HUES6 (cell line): ENCODE measurements at regions not wholly inside any gene's neighbourhood (a gene's known extent, or its start where the extent isn't known, plus 50 kb on each side); places are given as distances from the start of the nearest gene placed in this dataset.

Experiments used
- H3K27ac ChIP-seq: 2 replicates; pipeline ENCODE4 v1.7.0; 2013; ENCODE audit warnings: low read depth, mild to moderate bottlenecking, low read length, inconsistent platforms
- H3K27me3 ChIP-seq: 2 replicates; pipeline ENCODE4 v1.6.1; 2013; ENCODE audit warnings: low read length; ENCODE audit not compliant: control insufficient read depth, insufficient read depth
- H3K36me3 ChIP-seq: 2 replicates; pipeline ENCODE4 v1.6.1; 2013; ENCODE audit warnings: low read length; ENCODE audit not compliant: control insufficient read depth, insufficient read depth
- H3K4me1 ChIP-seq: 2 replicates; pipeline ENCODE4 v1.6.1; 2013; ENCODE audit warnings: low read length; ENCODE audit not compliant: control insufficient read depth, insufficient read depth
- H3K4me3 ChIP-seq: 2 replicates; pipeline ENCODE4 v1.5.1; 2013; ENCODE audit warnings: low read depth, low read length
- H3K9ac ChIP-seq: one replicate; pipeline ENCODE4 v1.6.1; 2013; ENCODE audit warnings: mild to moderate bottlenecking, low read length
- H3K9me3 ChIP-seq: 2 replicates; pipeline ENCODE4 v1.6.1; 2013; ENCODE audit warnings: low read depth, low read length; ENCODE audit not compliant: control insufficient read depth, insufficient read depth

DNA sequence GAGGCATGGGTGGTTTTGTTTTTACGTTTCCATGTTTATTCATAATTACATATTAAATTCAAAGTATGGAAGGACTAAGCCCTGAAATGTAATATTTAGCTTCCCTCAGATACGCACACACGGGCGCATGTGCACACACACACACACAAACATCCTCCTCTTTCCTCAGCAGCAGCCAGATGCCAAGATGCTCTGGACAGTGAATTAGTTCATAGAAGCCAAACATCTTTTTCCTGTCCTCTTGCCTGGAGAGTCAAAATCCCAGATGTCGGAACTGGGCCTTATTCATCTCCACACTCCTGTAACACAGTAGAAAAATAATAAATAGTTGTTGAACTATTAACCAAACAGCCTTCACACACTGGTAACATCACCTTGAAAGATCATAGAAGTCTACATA, 273.1 kb downstream of the SP3 start:
- no peaks in the 10 kb centered on the region for H3K36me3 ChIP-seq
- H3K4me1 ChIP-seq = no peaks in the 10 kb centered on the region
- no peaks in the 10 kb centered on the region for H3K27me3 ChIP-seq
- no peak overlapping the region for H3K27ac ChIP-seq
- 0 out of 2 replicates have a peak, but pooled peaks cover 2% of the 10 kb centered on the region for H3K9me3 ChIP-seq
- no peak overlapping the region for H3K9ac ChIP-seq
- H3K4me3 ChIP-seq = no peak overlapping the region

DNA sequence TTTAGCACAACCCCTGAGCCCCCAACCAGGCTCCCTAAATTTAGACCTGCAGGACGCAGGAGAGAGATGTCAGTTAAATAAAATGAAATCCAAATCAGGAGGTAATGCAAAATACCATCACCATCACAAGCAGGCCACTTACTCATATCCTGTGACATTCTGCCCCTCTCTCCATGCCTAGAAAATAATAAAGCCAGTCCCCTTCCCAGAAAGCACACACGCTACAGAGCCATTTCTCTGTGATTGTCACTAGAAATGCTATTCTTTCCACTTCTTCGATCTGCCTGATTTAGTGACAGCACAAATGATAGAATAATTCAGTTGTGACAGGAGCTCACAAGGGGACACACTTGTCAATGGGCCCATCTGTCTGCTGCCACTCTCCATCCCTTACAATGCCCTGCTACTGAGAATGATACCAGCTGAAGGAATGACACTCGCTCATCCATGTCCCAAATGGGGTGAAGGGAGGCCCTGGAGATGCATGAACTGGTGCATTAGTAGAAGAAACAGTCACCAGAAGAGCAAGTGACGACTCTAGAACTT, 272.1 kb downstream of the SP3 start:
- no peaks in the 10 kb centered on the region for H3K27me3 ChIP-seq
- no peak overlapping the region for H3K9ac ChIP-seq
- no peaks in the 10 kb centered on the region for H3K4me1 ChIP-seq
- peaks cover 9% of the 10 kb centered on the region for H3K9me3 ChIP-seq
- peaks cover 4% of the 10 kb centered on the region for H3K36me3 ChIP-seq
- no peak overlapping the region for H3K4me3 ChIP-seq
- H3K27ac ChIP-seq = no peak overlapping the region

DNA sequence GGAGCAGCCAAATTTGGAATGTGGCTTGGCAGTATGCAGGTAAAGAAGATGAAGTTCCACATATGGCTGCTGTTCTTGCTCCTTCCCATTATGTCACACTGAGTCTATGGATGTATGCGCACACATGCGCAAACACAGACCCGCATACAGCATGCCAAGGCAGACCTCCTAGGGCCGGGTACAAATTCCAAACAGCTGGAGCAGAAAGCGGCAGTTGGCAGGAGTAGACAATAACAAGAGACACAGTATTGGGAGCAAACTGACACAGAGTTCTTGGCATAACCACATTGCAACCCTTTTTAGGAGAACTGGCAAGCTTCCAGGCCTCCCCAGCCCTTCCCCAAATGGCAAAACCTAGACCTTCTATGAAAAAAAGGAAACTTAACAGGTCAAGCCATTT, 268.9 kb downstream of the SP3 start:
- Histone ChIP-seq H3K9ac (no peak overlapping the region), H3K27ac (no peak overlapping the region), H3K36me3 (peaks cover 7% of the 10 kb centered on the region), H3K4me3 (no peak overlapping the region), H3K9me3 (peaks cover 11% of the 10 kb centered on the region), H3K27me3 (no peaks in the 10 kb centered on the region), H3K4me1 (no peaks in the 10 kb centered on the region)

DNA sequence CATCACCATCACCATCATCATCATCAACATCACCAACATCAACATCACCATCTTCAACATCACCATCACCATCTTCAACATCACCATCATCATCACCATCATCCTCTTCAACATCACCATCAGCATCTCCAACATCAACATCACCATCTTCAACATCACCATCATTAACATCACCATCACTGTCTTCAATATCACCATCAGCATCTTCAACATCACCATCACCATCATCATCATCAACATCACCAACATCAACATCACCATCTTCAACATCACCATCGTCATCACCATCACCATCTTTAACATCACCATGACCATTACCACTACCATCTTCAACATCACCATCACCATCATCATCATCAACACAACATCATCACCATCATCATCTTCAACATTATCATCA, 267.2 kb downstream of the SP3 start:
- Histone ChIP-seq H3K4me1 (no peaks in the 10 kb centered on the region), H3K27me3 (no peaks in the 10 kb centered on the region)

DNA sequence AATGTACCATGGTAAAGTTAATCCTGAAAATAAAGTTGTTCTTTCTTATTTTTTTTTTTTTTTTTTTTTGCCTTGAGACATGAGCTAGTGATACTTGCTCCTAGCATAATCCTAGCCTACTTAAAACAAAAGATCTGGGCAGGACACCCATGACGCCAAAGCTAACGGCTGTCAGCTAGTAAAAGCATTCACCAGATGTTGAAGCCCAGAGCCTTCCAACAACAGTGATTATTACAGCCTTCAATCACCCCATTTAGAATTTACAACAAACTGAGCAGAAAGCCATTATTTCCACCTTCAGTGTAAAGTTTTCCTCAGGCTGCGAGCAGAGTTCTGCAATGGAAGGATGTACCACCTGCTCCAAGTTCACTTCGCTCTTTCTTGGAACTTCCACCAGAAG, 259.5 kb downstream of the SP3 start:
- Histone ChIP-seq H3K27ac (no peak overlapping the region), H3K9me3 (no peaks in the 10 kb centered on the region), H3K36me3 (no peaks in the 10 kb centered on the region), H3K4me3 (no peak overlapping the region), H3K9ac (no peak overlapping the region), H3K4me1 (peaks cover 6% of the 10 kb centered on the region), H3K27me3 (no peaks in the 10 kb centered on the region)

More for the DNA sequence above, 267.2 kb downstream of the SP3 start:
- Histone ChIP-seq H3K4me3 (no peak overlapping the region), H3K36me3 (peaks cover 7% of the 10 kb centered on the region), H3K9ac (no peak overlapping the region), H3K9me3 (peaks cover 11% of the 10 kb centered on the region), H3K27ac (no peak overlapping the region)

DNA sequence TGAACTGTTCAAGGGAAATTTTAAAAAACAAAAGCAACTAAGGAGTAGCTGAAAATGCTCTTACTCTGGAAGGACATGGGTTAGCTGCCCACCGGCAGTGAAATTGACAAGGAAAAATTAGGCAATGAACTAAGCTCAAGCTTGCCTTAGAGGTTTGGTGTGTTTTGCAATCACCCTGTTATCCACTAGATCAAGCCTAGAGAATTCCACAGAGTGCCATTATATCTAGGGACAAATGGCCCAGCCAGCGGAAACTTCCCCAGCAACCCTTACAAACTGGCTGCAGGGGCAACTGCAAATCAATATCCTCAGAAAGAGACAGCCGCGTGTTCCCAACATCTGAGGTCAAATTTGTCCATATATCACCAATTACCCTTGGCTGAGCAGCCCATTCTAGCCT, 258.2 kb downstream of the SP3 start:
- no peaks in the 10 kb centered on the region for H3K9me3 ChIP-seq
- no peaks in the 10 kb centered on the region for H3K27me3 ChIP-seq
- no peak overlapping the region for H3K4me3 ChIP-seq
- H3K9ac ChIP-seq = no peak overlapping the region
- peaks cover 6% of the 10 kb centered on the region for H3K4me1 ChIP-seq
- H3K27ac ChIP-seq = no peak overlapping the region
- H3K36me3 ChIP-seq = no peaks in the 10 kb centered on the region

DNA sequence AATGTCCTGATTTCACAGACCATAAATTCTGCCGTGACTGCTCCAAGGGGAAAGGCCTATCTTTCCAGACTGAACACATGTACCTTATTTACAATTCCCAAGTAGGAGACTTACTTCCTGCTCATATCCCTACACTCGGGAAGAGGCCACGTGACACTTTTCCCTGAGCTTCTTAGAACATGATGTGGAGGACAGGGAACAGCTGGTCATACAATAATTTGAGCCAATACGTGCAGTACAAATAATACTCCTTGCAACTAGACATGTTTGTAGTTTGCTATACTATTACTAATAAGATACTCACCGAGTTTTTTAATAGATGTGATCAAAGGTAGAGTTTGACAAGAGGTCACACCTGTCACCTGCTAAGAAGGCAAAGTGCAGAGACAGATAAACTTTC, 256.4 kb downstream of the SP3 start:
- Histone ChIP-seq H3K9ac (no peak overlapping the region), H3K36me3 (no peaks in the 10 kb centered on the region), H3K27me3 (no peaks in the 10 kb centered on the region), H3K9me3 (no peaks in the 10 kb centered on the region), H3K4me1 (peaks cover 6% of the 10 kb centered on the region), H3K27ac (no peak overlapping the region), H3K4me3 (no peak overlapping the region)

DNA sequence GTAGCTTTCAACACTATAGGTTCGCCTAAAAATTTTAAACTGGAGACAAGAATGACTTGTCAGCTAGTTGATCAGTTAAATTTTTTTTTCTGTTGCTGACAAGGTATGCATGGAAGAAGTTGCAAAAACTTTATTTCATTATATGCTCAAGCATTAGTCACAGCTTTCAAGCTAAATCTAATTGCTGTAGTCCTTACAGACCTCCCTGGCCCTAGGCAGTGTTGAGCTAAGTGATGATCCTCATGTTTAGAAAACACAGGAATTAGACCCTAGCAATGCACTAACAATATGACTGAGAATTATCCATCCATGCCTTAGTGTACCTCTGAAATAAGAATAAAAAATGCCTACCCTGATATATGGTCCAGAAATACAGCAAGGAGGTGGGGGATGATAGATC, 253.4 kb downstream of the SP3 start:
- Histone ChIP-seq H3K9ac (no peak overlapping the region), H3K27me3 (no peaks in the 10 kb centered on the region), H3K9me3 (no peaks in the 10 kb centered on the region), H3K4me1 (no peaks in the 10 kb centered on the region), H3K27ac (no peak overlapping the region), H3K4me3 (no peak overlapping the region), H3K36me3 (no peaks in the 10 kb centered on the region)

DNA sequence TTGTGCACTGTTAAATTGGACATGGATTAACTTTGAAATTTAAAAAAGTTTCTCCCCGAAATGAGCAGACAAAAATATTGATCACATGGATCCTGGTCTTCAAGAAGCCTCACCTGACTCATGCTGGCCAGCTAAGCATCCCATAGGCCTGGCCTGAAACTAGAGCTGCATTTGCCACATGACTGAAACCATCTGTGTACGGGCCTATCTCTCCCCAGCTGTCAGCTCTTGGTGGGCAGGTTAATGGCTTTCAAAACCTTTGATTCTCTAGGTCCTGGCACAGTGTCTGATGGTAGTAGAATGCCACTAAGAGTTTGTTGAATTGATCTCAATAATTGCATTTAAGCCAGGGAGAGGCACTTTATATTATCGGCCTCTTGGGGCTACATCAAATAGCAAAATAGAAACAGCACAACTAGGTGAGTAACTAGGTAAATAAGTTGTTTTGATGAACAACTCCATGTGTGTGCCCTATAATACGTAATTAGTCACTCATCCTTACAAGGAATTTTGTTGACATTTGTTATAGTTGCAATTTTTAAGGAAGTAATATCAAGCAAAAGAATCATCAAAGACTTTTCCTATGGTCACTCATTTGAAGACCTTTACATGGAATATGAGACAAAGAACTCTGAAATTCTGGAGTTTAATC, 251.1 kb downstream of the SP3 start:
- H3K4me3 ChIP-seq = no peak overlapping the region

DNA sequence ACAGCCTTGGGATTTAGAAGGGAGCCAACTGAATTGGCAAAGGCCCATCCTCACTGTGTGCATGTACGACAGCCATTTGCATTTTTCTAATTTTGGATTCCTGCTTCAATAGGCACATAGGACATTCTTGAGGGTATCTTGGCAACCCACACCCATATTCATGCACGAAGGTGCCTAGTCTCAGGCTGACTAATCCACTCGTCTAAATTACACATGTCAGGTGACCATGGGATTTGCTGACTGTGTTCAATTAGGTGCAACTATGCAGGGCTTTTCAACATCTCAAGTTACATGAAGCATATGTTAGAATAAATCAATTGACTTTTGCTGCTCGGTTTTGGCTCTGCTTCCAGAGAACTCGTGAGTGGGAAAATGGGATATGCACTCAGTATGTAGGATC, 249.7 kb downstream of the SP3 start:
- Histone ChIP-seq H3K27ac (no peak overlapping the region), H3K9ac (no peak overlapping the region), H3K4me1 (no peaks in the 10 kb centered on the region), H3K27me3 (no peaks in the 10 kb centered on the region), H3K36me3 (no peaks in the 10 kb centered on the region), H3K4me3 (no peak overlapping the region), H3K9me3 (no peaks in the 10 kb centered on the region)

More for the DNA sequence above, 251.1 kb downstream of the SP3 start:
- no peaks in the 10 kb centered on the region for H3K4me1 ChIP-seq
- no peaks in the 10 kb centered on the region for H3K27me3 ChIP-seq
- H3K36me3 ChIP-seq = no peaks in the 10 kb centered on the region
- H3K9ac ChIP-seq = no peak overlapping the region
- H3K9me3 ChIP-seq = no peaks in the 10 kb centered on the region
- H3K27ac ChIP-seq = no peak overlapping the region

DNA sequence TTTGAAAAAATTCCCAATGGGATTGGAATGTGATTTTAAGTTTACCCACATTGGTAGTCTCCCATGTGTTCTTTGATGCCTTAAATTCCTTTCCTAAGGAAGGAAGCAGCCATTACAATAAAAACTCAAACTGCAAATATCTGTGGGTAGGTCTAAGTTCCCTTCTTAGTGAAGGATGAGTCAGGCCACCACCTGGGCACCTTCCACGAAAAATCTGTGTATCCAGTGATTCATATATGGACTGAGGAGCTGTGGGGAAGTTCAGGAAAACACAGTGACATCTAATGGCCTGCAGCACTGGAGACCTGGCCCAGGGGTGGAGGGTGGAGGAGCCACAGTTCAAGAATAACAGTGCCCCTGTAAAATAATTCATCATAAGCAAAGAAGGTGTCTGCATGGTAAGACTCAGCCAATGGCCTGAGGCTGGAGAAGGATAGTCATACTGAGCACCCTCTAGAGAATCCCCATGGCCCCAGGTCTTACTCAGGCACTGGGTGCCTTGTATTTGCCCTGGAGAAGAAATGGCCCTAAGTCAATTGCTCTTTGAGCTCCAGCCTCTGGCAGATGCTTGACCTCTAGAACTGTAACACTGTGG, 248.6 kb downstream of the SP3 start:
- Histone ChIP-seq H3K4me1 (no peaks in the 10 kb centered on the region), H3K4me3 (no peak overlapping the region), H3K9ac (no peak overlapping the region), H3K9me3 (no peaks in the 10 kb centered on the region), H3K27ac (no peak overlapping the region), H3K36me3 (no peaks in the 10 kb centered on the region), H3K27me3 (no peaks in the 10 kb centered on the region)
